ENCODE measurements at regions not wholly inside any gene's neighbourhood (a gene's known extent, or its start where the extent isn't known, plus 50 kb on each side); places are given as distances from the start of the nearest gene placed in this dataset.
"Not testable (repeated sequence)": the region's sequence is repeated elsewhere in the genome, so short reads cannot be mapped to it uniquely, and the experiment has no call there.

- TF ChIP-seq, protein P1, sequence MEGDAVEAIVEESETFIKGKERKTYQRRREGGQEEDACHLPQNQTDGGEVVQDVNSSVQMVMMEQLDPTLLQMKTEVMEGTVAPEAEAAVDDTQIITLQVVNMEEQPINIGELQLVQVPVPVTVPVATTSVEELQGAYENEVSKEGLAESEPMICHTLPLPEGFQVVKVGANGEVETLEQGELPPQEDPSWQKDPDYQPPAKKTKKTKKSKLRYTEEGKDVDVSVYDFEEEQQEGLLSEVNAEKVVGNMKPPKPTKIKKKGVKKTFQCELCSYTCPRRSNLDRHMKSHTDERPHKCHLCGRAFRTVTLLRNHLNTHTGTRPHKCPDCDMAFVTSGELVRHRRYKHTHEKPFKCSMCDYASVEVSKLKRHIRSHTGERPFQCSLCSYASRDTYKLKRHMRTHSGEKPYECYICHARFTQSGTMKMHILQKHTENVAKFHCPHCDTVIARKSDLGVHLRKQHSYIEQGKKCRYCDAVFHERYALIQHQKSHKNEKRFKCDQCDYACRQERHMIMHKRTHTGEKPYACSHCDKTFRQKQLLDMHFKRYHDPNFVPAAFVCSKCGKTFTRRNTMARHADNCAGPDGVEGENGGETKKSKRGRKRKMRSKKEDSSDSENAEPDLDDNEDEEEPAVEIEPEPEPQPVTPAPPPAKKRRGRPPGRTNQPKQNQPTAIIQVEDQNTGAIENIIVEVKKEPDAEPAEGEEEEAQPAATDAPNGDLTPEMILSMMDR (IDR thresholded peaks at IDR 0.05; ENCODE audit: low read depth, low read length, missing control alignments): no peak
- no peak overlapping the region for H3K4me3 ChIP-seq (ENCODE audit: low read depth, low read length)
- DNase-seq (ENCODE audit: low read depth): peak; percentile 91
- in situ Hi-C loops (cut with HindIII; ENCODE audit: low sequenced_read_pairs): no loop called here
These were observed 142.0 kb upstream of the ZNF217 start for GRCh38 chr20:53735536-53736050.

GRCh38 chr20:53734006-53734688, 140.5 kb upstream of the ZNF217 start:
- TF ChIP-seq, protein P1 (IDR thresholded peaks at IDR 0.05; ENCODE audit: low read depth, low read length, missing control alignments): no peak
- in situ Hi-C loops (cut with HindIII; ENCODE audit: low sequenced_read_pairs): no loop called here
- no peak overlapping the region for H3K4me3 ChIP-seq (ENCODE audit: low read depth, low read length)
- no peak for DNase-seq (ENCODE audit: low read depth)

DNA sequence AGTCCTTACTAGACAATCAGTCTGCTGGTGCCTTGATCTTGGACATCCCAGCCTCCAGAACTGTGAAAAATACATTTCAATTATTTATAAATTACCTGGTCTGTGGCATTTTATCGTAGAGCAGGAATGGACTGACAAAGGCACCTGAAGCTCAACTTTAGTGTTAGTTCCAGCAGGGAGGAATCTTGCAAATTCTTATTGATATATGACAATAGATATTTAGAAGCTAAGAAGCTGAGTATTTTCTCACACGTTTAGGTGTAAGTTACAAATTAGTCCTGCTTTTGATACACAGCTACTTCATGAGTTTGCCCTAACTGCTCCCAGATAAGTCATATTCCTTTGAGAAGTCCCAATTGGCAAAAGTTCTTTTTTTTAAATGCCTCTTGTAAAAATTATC, 138.0 kb upstream of the ZNF217 start:
- in situ Hi-C loops (cut with HindIII; ENCODE audit: low sequenced_read_pairs): no loop called here
- no peak overlapping the region for H3K4me3 ChIP-seq (ENCODE audit: low read depth, low read length)
- DNase-seq (ENCODE audit: low read depth): no peak
- TF ChIP-seq, protein P1 (IDR thresholded peaks at IDR 0.05; ENCODE audit: low read depth, low read length, missing control alignments): no peak

DNA sequence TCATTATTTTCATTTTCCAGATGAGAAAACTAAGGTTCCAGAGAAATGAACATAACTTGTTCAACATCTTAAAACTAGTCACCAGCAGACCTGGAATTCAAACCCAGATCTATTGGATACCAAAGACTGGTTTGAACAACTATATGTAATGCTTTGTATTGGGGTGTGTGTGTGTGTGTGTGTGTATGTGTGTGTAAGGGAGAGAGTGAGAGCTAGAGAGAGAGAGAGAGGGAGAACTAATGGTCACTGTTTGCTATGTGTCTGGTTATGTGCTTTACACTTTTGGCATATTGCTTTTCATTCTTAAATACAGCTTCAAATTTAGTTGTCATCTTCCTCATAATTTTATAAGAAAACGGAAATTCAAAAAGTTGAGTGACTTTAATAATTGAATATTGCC, 134.7 kb upstream of the ZNF217 start:
- H3K4me3 ChIP-seq (ENCODE audit: low read depth, low read length): no peak overlapping the region
- in situ Hi-C loops (cut with HindIII; ENCODE audit: low sequenced_read_pairs): no loop called here
- no peak for DNase-seq (ENCODE audit: low read depth)
- TF ChIP-seq, protein P1 (IDR thresholded peaks at IDR 0.05; ENCODE audit: low read depth, low read length, missing control alignments): no peak

- DNase-seq (ENCODE audit: low read depth); in situ Hi-C loops (cut with HindIII; ENCODE audit: low sequenced_read_pairs): not testable (repeated sequence)
These were observed 133.6 kb upstream of the ZNF217 start for GRCh38 chr20:53727239-53727638.

DNA sequence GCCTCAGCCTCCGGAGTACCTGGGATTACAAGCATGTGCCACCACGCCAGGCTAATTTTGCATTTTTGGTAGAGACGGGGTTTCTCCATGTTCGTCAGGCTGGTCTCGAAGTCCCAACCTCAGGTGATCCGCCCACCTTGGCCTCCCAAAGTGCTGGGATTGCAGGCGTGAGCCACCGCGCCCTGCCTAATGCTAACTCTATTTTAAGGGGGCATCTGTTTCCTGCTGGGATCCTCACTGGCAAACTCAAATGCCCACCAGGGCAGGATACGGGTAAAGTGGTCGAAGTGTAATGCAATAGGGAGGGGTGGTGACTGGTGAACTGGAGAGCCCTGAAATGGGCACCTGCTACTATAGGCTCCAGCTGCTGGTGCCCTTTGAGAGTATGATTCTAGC, 131.9 kb upstream of the ZNF217 start:
- DNase-seq (ENCODE audit: low read depth): no peak
- no peak overlapping the region for H3K4me3 ChIP-seq (ENCODE audit: low read depth, low read length)
- in situ Hi-C loops (cut with HindIII; ENCODE audit: low sequenced_read_pairs): no loop called here
- TF ChIP-seq, protein P1 (IDR thresholded peaks at IDR 0.05; ENCODE audit: low read depth, low read length, missing control alignments): no peak

More at GRCh38 chr20:53727239-53727638, 133.6 kb upstream of the ZNF217 start:
- not testable (repeated sequence) for H3K4me3 ChIP-seq (ENCODE audit: low read depth, low read length)

DNA sequence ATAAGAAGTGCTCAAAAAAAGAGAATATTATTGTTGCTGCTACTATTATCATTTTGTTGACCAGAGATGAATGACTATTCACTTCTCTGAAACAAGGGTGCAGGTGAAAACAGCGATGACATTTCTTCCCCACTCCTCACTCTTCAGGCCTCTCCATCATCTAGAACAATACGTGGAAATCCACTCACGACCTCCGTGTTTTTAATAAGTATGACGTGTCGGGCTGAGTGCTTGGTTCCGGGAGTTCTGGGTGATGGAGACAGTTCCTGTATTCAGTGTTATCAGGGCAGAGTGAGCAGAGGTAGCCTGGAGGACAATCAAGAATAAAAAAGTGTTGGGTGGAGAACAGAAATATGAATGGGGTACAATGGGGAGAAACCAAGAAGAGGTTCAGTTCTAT, 130.0 kb upstream of the ZNF217 start:
- no peak overlapping the region for H3K4me3 ChIP-seq (ENCODE audit: low read depth, low read length)
- DNase-seq (ENCODE audit: low read depth): no peak
- in situ Hi-C loops (cut with HindIII; ENCODE audit: low sequenced_read_pairs): no loop called here
- TF ChIP-seq, protein P1 (IDR thresholded peaks at IDR 0.05; ENCODE audit: low read depth, low read length, missing control alignments): no peak

Measured in astrocyte of the cerebellum (primary cell).